ENCODE measurements at regions not wholly inside any gene's neighbourhood (a gene's known extent, or its start where the extent isn't known, plus 50 kb on each side); places are given as distances from the start of the nearest gene placed in this dataset.

DNA sequence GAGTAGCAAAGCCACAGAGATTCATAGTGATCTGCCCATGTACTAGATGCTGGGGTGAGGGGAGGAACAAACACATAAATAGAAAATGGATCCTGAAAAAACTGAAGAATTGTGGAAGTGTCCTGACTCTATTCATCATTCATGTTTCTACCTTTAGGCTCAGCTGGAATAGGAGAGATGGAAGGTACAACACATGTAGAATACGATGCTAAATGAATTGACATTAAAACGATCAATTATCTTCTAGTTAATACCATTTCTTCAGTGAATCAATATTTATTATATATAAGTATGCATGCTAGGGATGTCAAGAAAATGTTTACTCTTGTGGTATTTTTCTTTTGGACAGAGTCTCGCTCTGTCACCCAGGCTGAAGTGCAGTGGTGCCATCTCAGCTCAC lies 159.1 kb downstream of the IRS1 start:
- no peaks in the 10 kb centered on the region for H3K4me1 ChIP-seq (ENCODE audit: control insufficient read depth in 2 of 3, insufficient read depth in 2 of 3, low read depth in 1 of 3, low read length in 3 of 3)
- TF ChIP-seq CTCF (IDR thresholded peaks at IDR 0.05; ENCODE audit: borderline replicate concordance, extremely low read depth, insufficient read depth), result no peak
- no peaks in the 10 kb centered on the region for H3K36me3 ChIP-seq (ENCODE audit: control insufficient read depth in 2 of 3, insufficient read depth in 3 of 3, low read length in 3 of 3)
- H3K9me3 ChIP-seq (ENCODE audit: control insufficient read depth in 2 of 3, insufficient read depth in 1 of 3, low read length in 3 of 3), result peaks cover 0 to 5% (median 0%) of the 10 kb centered on the region in 3 donors
- FAIRE-seq, result no peak
- H3K9ac ChIP-seq (ENCODE audit: low read length in 3 of 3), result no peak overlapping the region
- H3K27me3 ChIP-seq (ENCODE audit: control insufficient read depth, insufficient read depth, low read length), result no peaks in the 10 kb centered on the region
- DNase-seq, result no peak
- intact Hi-C loops (cut with DNase I), result no loop called here
- H3K27ac ChIP-seq (ENCODE audit: low read depth in 2 of 2, low read length in 2 of 2), result no peak overlapping the region
- H3K4me3 ChIP-seq (ENCODE audit: low read length in 3 of 3), result no peak overlapping the region

DNA sequence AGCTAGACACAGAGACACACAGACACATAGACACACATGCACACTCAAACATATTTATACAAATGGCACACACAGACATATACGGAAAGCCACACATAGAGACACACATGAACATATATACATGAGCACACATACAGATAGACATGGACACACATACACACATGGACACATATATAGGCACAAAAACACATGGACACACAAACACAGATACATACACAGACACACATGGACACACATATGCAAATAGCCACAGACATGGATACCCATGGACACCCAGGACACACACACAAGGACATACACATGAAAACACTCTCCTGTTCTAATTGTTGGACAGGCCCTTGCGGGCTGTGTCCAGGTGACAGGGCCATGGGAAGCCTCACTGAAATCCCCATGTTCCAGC lies 160.1 kb downstream of the IRS1 start:
- DNase-seq (no peak), FAIRE-seq (no peak)
- H3K9me3 ChIP-seq (ENCODE audit: control insufficient read depth in 2 of 3, insufficient read depth in 1 of 3, low read length in 3 of 3), result peaks cover 0 to 5% (median 0%) of the 10 kb centered on the region in 3 donors
- no peak overlapping the region for H3K9ac ChIP-seq (ENCODE audit: low read length in 3 of 3)
- no peaks in the 10 kb centered on the region for H3K27me3 ChIP-seq (ENCODE audit: control insufficient read depth, insufficient read depth, low read length)
- intact Hi-C loops (cut with DNase I), result no loop called here
- TF ChIP-seq CTCF (IDR thresholded peaks at IDR 0.05; ENCODE audit: borderline replicate concordance, extremely low read depth, insufficient read depth), result no peak
- H3K4me1 ChIP-seq (ENCODE audit: control insufficient read depth in 2 of 3, insufficient read depth in 2 of 3, low read depth in 1 of 3, low read length in 3 of 3), result no peaks in the 10 kb centered on the region
- no peak overlapping the region for H3K27ac ChIP-seq (ENCODE audit: low read depth in 2 of 2, low read length in 2 of 2)
- no peak overlapping the region for H3K4me3 ChIP-seq (ENCODE audit: low read length in 3 of 3)
- H3K36me3 ChIP-seq (ENCODE audit: control insufficient read depth in 2 of 3, insufficient read depth in 3 of 3, low read length in 3 of 3), result no peaks in the 10 kb centered on the region

DNA sequence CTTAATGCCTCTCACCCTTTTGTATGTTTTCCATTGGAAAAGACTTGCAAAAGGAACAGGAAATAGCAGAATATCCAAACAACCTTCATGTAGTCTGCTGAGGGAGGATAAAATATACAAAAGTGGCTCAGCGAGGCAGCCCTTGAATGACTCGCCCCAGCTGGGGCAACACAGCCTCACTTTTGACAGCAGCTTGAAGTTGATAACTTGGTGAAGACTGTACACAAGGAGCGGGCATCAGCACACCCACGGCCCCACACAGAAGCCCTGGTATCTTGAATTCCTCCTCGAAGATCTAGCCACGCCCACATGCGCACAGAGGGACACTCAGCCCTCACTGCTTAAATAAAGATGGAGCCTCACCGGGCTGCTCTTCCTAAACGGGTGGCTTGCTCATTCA lies 161.0 kb downstream of the IRS1 start:
- H3K9ac ChIP-seq (ENCODE audit: low read length in 3 of 3), result no peak overlapping the region
- no peak overlapping the region for H3K27ac ChIP-seq (ENCODE audit: low read depth in 2 of 2, low read length in 2 of 2)
- H3K27me3 ChIP-seq (ENCODE audit: control insufficient read depth, insufficient read depth, low read length), result no peaks in the 10 kb centered on the region
- no peaks in the 10 kb centered on the region for H3K4me1 ChIP-seq (ENCODE audit: control insufficient read depth in 2 of 3, insufficient read depth in 2 of 3, low read depth in 1 of 3, low read length in 3 of 3)
- FAIRE-seq, result no peak
- H3K9me3 ChIP-seq (ENCODE audit: control insufficient read depth in 2 of 3, insufficient read depth in 1 of 3, low read length in 3 of 3), result peaks cover 0 to 5% (median 0%) of the 10 kb centered on the region in 3 donors
- H3K4me3 ChIP-seq (ENCODE audit: low read length in 3 of 3), result no peak overlapping the region
- intact Hi-C loops (cut with DNase I), result no loop called here
- TF ChIP-seq CTCF (IDR thresholded peaks at IDR 0.05; ENCODE audit: borderline replicate concordance, extremely low read depth, insufficient read depth), result no peak
- no peaks in the 10 kb centered on the region for H3K36me3 ChIP-seq (ENCODE audit: control insufficient read depth in 2 of 3, insufficient read depth in 3 of 3, low read length in 3 of 3)
- no peak for DNase-seq

DNA sequence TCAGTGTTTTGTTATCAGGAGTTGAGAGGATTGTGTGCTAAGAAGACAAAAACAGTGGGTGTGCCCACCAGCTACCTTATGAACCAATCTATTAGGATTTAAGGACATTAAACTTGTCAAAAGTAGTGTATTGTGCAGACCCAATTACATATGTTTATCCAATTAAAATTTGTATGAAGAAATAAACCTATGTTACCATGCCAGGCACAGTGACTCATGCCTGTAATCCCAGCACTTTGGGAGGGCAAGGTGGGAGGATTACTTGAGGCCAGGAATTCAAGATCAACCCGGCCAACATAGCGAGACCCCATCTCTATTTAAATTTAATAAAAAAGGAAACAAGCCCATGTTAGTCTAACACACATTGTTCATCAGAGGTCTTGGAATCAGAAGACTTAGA lies 162.2 kb downstream of the IRS1 start:
- FAIRE-seq (no peak), DNase-seq (no peak)
- Histone ChIP-seq H3K36me3 (ENCODE audit: control insufficient read depth in 2 of 3, insufficient read depth in 3 of 3, low read length in 3 of 3) (no peaks in the 10 kb centered on the region), H3K9me3 (ENCODE audit: control insufficient read depth in 2 of 3, insufficient read depth in 1 of 3, low read length in 3 of 3) (peaks cover 0 to 5% (median 0%) of the 10 kb centered on the region in 3 donors), H3K4me3 (ENCODE audit: low read length in 3 of 3) (no peak overlapping the region), H3K27me3 (ENCODE audit: control insufficient read depth, insufficient read depth, low read length) (no peaks in the 10 kb centered on the region), H3K27ac (ENCODE audit: low read depth in 2 of 2, low read length in 2 of 2) (no peak overlapping the region), H3K9ac (ENCODE audit: low read length in 3 of 3) (no peak overlapping the region), H3K4me1 (ENCODE audit: control insufficient read depth in 2 of 3, insufficient read depth in 2 of 3, low read depth in 1 of 3, low read length in 3 of 3) (no peaks in the 10 kb centered on the region)
- no peak for TF ChIP-seq CTCF (IDR thresholded peaks at IDR 0.05; ENCODE audit: borderline replicate concordance, extremely low read depth, insufficient read depth)
- intact Hi-C loops (cut with DNase I), result no loop called here
